ENCODE measurements at regions not wholly inside any gene's neighbourhood (a gene's known extent, or its start where the extent isn't known, plus 50 kb on each side); places are given as distances from the start of the nearest gene placed in this dataset.

- FAIRE-seq = no peak
Observed at GRCh38 chr1:90558126-90558525, 159.0 kb downstream of the BARHL2 start.

- FAIRE-seq = no peak
Observed at GRCh38 chr1:90557706-90558105, 159.4 kb downstream of the BARHL2 start.

- no peak for FAIRE-seq
Observed at GRCh38 chr1:90550626-90551406, 166.3 kb downstream of the BARHL2 start.

- FAIRE-seq = no peak
Observed at GRCh38 chr1:90544356-90544755, 172.7 kb downstream of the BARHL2 start.

- FAIRE-seq = no peak
Observed at GRCh38 chr1:90537606-90538362, 179.3 kb downstream of the BARHL2 start.

GRCh38 chr1:90534663-90535295, 182.3 kb downstream of the BARHL2 start:
- FAIRE-seq = no peak

- no peak for FAIRE-seq
Observed at GRCh38 chr1:90534116-90534515, 183.0 kb downstream of the BARHL2 start.

GRCh38 chr1:90526954-90527353, 190.1 kb downstream of the BARHL2 start:
- FAIRE-seq = no peak

GRCh38 chr1:90522432-90522831, 194.7 kb downstream of the BARHL2 start:
- FAIRE-seq = no peak

GRCh38 chr1:90513956-90514355, 203.1 kb downstream of the BARHL2 start:
- no peak for FAIRE-seq

- FAIRE-seq = no peak
Observed at GRCh38 chr1:90512441-90512840, 204.7 kb downstream of the BARHL2 start.

- no peak for FAIRE-seq
Observed at GRCh38 chr1:90510143-90510542, 207.0 kb downstream of the BARHL2 start.

- FAIRE-seq = no peak
Observed at GRCh38 chr1:90509225-90510048, 207.7 kb downstream of the BARHL2 start.

GRCh38 chr1:90508376-90509167, 208.5 kb downstream of the BARHL2 start:
- FAIRE-seq = no peak

- FAIRE-seq = no peak
Observed at GRCh38 chr1:90507173-90507572, 209.9 kb downstream of the BARHL2 start.

GRCh38 chr1:90505806-90506205, 211.3 kb downstream of the BARHL2 start:
- FAIRE-seq = no peak

GRCh38 chr1:90504509-90504908, 212.6 kb downstream of the BARHL2 start:
- no peak for FAIRE-seq

GRCh38 chr1:90502696-90503095, 214.4 kb downstream of the BARHL2 start:
- FAIRE-seq = no peak

- FAIRE-seq = no peak
Observed at GRCh38 chr1:90502194-90502593, 214.9 kb downstream of the BARHL2 start.

- no peak for FAIRE-seq
Observed at GRCh38 chr1:90501281-90501680, 215.8 kb downstream of the BARHL2 start.

- FAIRE-seq = no peak
Observed at GRCh38 chr1:90494748-90495282, 222.3 kb downstream of the BARHL2 start.

GRCh38 chr1:90488451-90488850, 228.7 kb downstream of the BARHL2 start:
- no peak for FAIRE-seq

Data from endometrium (tissue), 2 donors.